Liver (tissue), 8 donors: ENCODE measurements at regions not wholly inside any gene's neighbourhood (a gene's known extent, or its start where the extent isn't known, plus 50 kb on each side); places are given as distances from the start of the nearest gene placed in this dataset.

ENCODE experiments used
- DNase-seq: peaks from one replicate; pipeline ENCODE4 v3.0.0-alpha.2; 2017; ENCODE audit warnings: low spot score
- H3K27ac ChIP-seq, 2 donors: one replicate each; pipeline ENCODE4 v1.7.0; 2013; ENCODE audit warnings: inconsistent platforms in 2 of 2, low read length in 2 of 2, control low read depth in 1 of 2, low read depth in 1 of 2, mild to moderate bottlenecking in 1 of 2
- H3K27me3 ChIP-seq, 4 donors: one replicate each; pipeline versions ENCODE4 v1.6.1 to v1.7.0; 2013; ENCODE audit warnings: low read length in 3 of 4, inconsistent platforms in 1 of 4, mild to moderate bottlenecking in 1 of 4, moderate library complexity in 1 of 4; ENCODE audit not compliant: control insufficient read depth in 4 of 4, insufficient read depth in 4 of 4
- H3K36me3 ChIP-seq, 4 donors: one replicate each; pipeline versions ENCODE4 v1.6.1 to v1.7.0; 2013; ENCODE audit warnings: low read length in 3 of 4, mild to moderate bottlenecking in 3 of 4, low read depth in 1 of 4, moderate library complexity in 1 of 4; ENCODE audit not compliant: control insufficient read depth in 4 of 4, insufficient read depth in 3 of 4
- H3K4me1 ChIP-seq, 4 donors: one replicate each; pipeline versions ENCODE4 v1.6.1 to v1.7.0; 2013; ENCODE audit warnings: low read length in 3 of 4, mild to moderate bottlenecking in 3 of 4, moderate library complexity in 1 of 4; ENCODE audit not compliant: control insufficient read depth in 4 of 4, insufficient read depth in 4 of 4
- H3K4me3 ChIP-seq, 3 donors: one replicate each; pipeline versions ENCODE4 v1.6.1 to v1.7.0; 2013; ENCODE audit warnings: low read length in 3 of 3, control low read depth in 1 of 3, low read depth in 1 of 3, mild to moderate bottlenecking in 1 of 3
- H3K9ac ChIP-seq, 2 donors: one replicate each; pipeline ENCODE4 v1.7.0; 2013; ENCODE audit warnings: low read length in 2 of 2, mild to moderate bottlenecking in 2 of 2, moderate library complexity in 2 of 2, control low read depth in 1 of 2, low read depth in 1 of 2
- H3K9me3 ChIP-seq, 4 donors: one replicate each; pipeline versions ENCODE4 v1.6.1 to v1.7.0; 2013; ENCODE audit warnings: low read length in 3 of 4; ENCODE audit not compliant: control insufficient read depth in 4 of 4
- ATF3 ChIP-seq: IDR thresholded peaks from 2 replicates; pipeline ENCODE4 v1.6.1; 2016; ENCODE audit warnings: antibody characterized with exemption
- CTCF ChIP-seq: fragments of 150-350 bp; IDR thresholded peaks from 2 replicates; pipeline ENCODE4 v1.5.1; 2017; ENCODE audit warnings: improper control_type of control experiment, low read depth, low read length; ENCODE audit not compliant: missing input control
- EGR1 ChIP-seq, 2 donors: IDR thresholded peaks; 2 replicates each; pipeline ENCODE4 v1.6.1; 2016 to 2018; ENCODE audit warnings: antibody characterized with exemption in 2 of 2, low read depth in 2 of 2
- FOXA1 ChIP-seq: IDR thresholded peaks from 2 replicates; pipeline ENCODE4 v1.6.1; 2016; ENCODE audit warnings: antibody characterized with exemption
- FOXA2 ChIP-seq: IDR thresholded peaks from 2 replicates; pipeline ENCODE4 v1.6.1; 2016; ENCODE audit warnings: antibody characterized with exemption
- GABPA ChIP-seq, 2 donors: IDR thresholded peaks in 1 of 2; conservative IDR thresholded peaks in 1 of 2; 2 replicates each; pipeline ENCODE4 v1.6.1; 2016; ENCODE audit warnings: antibody characterized with exemption in 2 of 2, mild to moderate bottlenecking in 1 of 2, moderate library complexity in 1 of 2
- HNF4A ChIP-seq, 2 donors: conservative IDR thresholded peaks; 2 replicates each; pipeline ENCODE4 v1.6.1; 2016; ENCODE audit warnings: antibody characterized with exemption in 2 of 2, mild to moderate bottlenecking in 2 of 2
- HNF4G ChIP-seq: IDR thresholded peaks from 2 replicates; pipeline ENCODE4 v1.6.1; 2016; ENCODE audit warnings: antibody characterized with exemption
- JUND ChIP-seq, 2 donors: IDR thresholded peaks; 2 replicates each; pipeline ENCODE4 v1.6.1; 2016; ENCODE audit warnings: antibody characterized with exemption in 2 of 2
- MAX ChIP-seq: IDR thresholded peaks from 2 replicates; pipeline ENCODE4 v1.6.1; 2016; ENCODE audit warnings: antibody characterized with exemption
- NR2F2 ChIP-seq: IDR thresholded peaks from 2 replicates; pipeline ENCODE4 v1.6.1; 2016; ENCODE audit warnings: antibody characterized with exemption
- RAD21 ChIP-seq, 2 donors: IDR thresholded peaks; 2 replicates each; pipeline ENCODE4 v1.6.1; 2016; ENCODE audit warnings: antibody characterized with exemption in 2 of 2, mild to moderate bottlenecking in 2 of 2
- REST ChIP-seq: IDR thresholded peaks from 2 replicates; pipeline ENCODE4 v1.6.1; 2016; ENCODE audit warnings: antibody characterized with exemption, mild to moderate bottlenecking
- RXRA ChIP-seq, 2 donors: IDR thresholded peaks; 2 replicates each; pipeline ENCODE4 v1.6.1; 2017 to 2018; ENCODE audit warnings: antibody characterized with exemption in 2 of 2, mild to moderate bottlenecking in 1 of 2
- SP1 ChIP-seq: IDR thresholded peaks from 2 replicates; pipeline ENCODE4 v1.6.1; 2018; ENCODE audit warnings: antibody characterized with exemption, mild to moderate bottlenecking
- TAF1 ChIP-seq: conservative IDR thresholded peaks from 2 replicates; pipeline ENCODE4 v1.6.1; 2016; ENCODE audit warnings: antibody characterized with exemption, mild to moderate bottlenecking
- YY1 ChIP-seq: IDR thresholded peaks from 2 replicates; pipeline ENCODE4 v1.6.1; 2016; ENCODE audit warnings: antibody characterized with exemption, mild to moderate bottlenecking
- ZBTB33 ChIP-seq: IDR thresholded peaks from 2 replicates; pipeline ENCODE4 v1.6.1; 2016; ENCODE audit warnings: antibody characterized with exemption
- WGBS: extraction: QIAGEN DNeasy Blood & Tissue Kit; methylation state at CpG from one replicate; pipeline ENCODE4 v1.1.7; 2013; 5-methylcytosine and 5-hydroxymethylcytosine counted together
- donor health status: healthy.
- donor health status: healthy.
- donor health status: healthy.
- donor health status: healthy.
- donor health status: healthy.

- 79% methylated on average over 11 of the region's 11 CpGs for WGBS
- Histone ChIP-seq H3K27ac (no peak overlapping the region), H3K4me1 (no peaks in the 10 kb centered on the region), H3K36me3 (no peaks in the 10 kb centered on the region), H3K9ac (no peak overlapping the region), H3K27me3 (peaks cover 0 to 9% (median 0%) of the 10 kb centered on the region in 4 donors), H3K4me3 (no peak overlapping the region), H3K9me3 (no peaks in the 10 kb centered on the region)
- DNase-seq, result peak; percentile 12
- TF ChIP-seq HNF4G (no peak), MAX (no peak), FOXA2 (no peak)
Observed at GRCh38 chr22:49310354-49310753, 517.3 kb downstream of the BRD1 start.

GRCh38 chr22:49308300-49308699 is 519.4 kb downstream of the BRD1 start:
- Histone ChIP-seq H3K4me3 (no peak overlapping the region), H3K4me1 (peaks cover 3 to 6% (median 4%) of the 10 kb centered on the region in 4 donors), H3K27ac (no peak overlapping the region), H3K9me3 (no peaks in the 10 kb centered on the region), H3K9ac (no peak overlapping the region), H3K27me3 (peaks cover 0 to 9% (median 0%) of the 10 kb centered on the region in 4 donors), H3K36me3 (no peaks in the 10 kb centered on the region)
- TF ChIP-seq ATF3 (no peak), RAD21 (IDR thresholded peaks at IDR 0.05) (no peak), YY1 (no peak), EGR1 (IDR thresholded peaks at IDR 0.05; ENCODE audit: low read depth in 2 of 2) (no peak), REST (no peak), FOXA2 (no peak), SP1 (no peak), HNF4A (conservative IDR thresholded peaks at IDR 0.05) (no peak), TAF1 (no peak), RXRA (IDR thresholded peaks at IDR 0.05) (no peak), ZBTB33 (no peak), JUND (IDR thresholded peaks at IDR 0.05) (no peak), MAX (no peak), FOXA1 (no peak), NR2F2 (no peak), HNF4G (no peak), CTCF (no peak), GABPA (IDR thresholded peaks at IDR 0.05 in 1 of 2, conservative IDR thresholded peaks at IDR 0.05 in 1 of 2) (no peak)
- DNase-seq, result no peak
- 80% methylated on average over 11 of the region's 11 CpGs for WGBS
